Gastrocnemius medialis (tissue), 4 donors: ENCODE measurements at regions not wholly inside any gene's neighbourhood (a gene's known extent, or its start where the extent isn't known, plus 50 kb on each side); places are given as distances from the start of the nearest gene placed in this dataset.

Source experiments
- ATAC-seq, 2 donors: fragments of 150-250 bp; one replicate each; pipeline ENCODE4 v1.9.1; 2016
- DNase-seq, 2 donors: peaks; one replicate each; pipeline ENCODE4 v3.0.0-alpha.2; 2019
- H3K27ac ChIP-seq, 4 donors: fragments of 200-600 bp; sonication (generic); 1 replicate in 1 of 4; 2 replicates in 3 of 4; pipeline ENCODE4 v1.5.1; 2016 to 2018; ENCODE audit warnings: mild to moderate bottlenecking in 2 of 4, moderate library complexity in 1 of 4
- H3K27me3 ChIP-seq, 3 donors: fragments of 200-600 bp; sonication (generic) in 2 of 3; 1 replicate in 1 of 3; 2 replicates in 2 of 3; pipeline versions ENCODE4 v1.5.1 to v1.6.0; 2016 to 2019; ENCODE audit warnings: mild to moderate bottlenecking in 1 of 3, moderate library complexity in 1 of 3
- H3K36me3 ChIP-seq, 2 donors: fragments of 200-600 bp; sonication (generic) in 1 of 2; one replicate each; pipeline ENCODE4 v1.5.1; 2017 to 2018
- H3K4me1 ChIP-seq, 2 donors: fragments of 200-600 bp; sonication (generic) in 1 of 2; one replicate each; pipeline ENCODE4 v1.5.1; 2016 to 2017; ENCODE audit warnings: mild to moderate bottlenecking in 2 of 2
- H3K4me3 ChIP-seq, 4 donors: fragments of 200-600 bp; sonication (generic) in 3 of 4; 1 replicate in 1 of 4; 2 replicates in 3 of 4; pipeline ENCODE4 v1.5.1; 2016 to 2019; ENCODE audit warnings: mild to moderate bottlenecking in 2 of 4
- H3K9me3 ChIP-seq, 3 donors: fragments of 200-600 bp; sonication (generic) in 2 of 3; 1 replicate in 1 of 3; 2 replicates in 2 of 3; pipeline ENCODE4 v1.5.1; 2016 to 2019
- CTCF ChIP-seq, 5 experiments: fragments of 450-650 bp in 3 of 5; fragments of 200-600 bp in 2 of 5; sonication (generic) in 2 of 5; IDR thresholded peaks in 4 of 5; conservative IDR thresholded peaks in 1 of 5; 1 replicate in 4 of 5; 2 replicates in 1 of 5; pipeline ENCODE4 v1.5.1; 2016 to 2019; ENCODE audit warnings: antibody characterized with exemption in 5 of 5, mild to moderate bottlenecking in 3 of 5, moderate library complexity in 3 of 5
- POLR2A ChIP-seq, 2 donors: fragments of 450-650 bp; IDR thresholded peaks; one replicate each; pipeline ENCODE4 v1.6.1; 2017; ENCODE audit warnings: antibody characterized with exemption in 2 of 2, mild to moderate bottlenecking in 2 of 2, moderate library complexity in 2 of 2
- in situ Hi-C, 4 donors: fragments of 200-750 bp; cut with MboI; loops; one replicate each; pipeline versions ENCODE4 v1.15.0 to v1.8.0; 2017; ENCODE audit warnings: low sequenced_read_pairs in 4 of 4
- intact Hi-C: fragments of 100-400 bp; cut with DNase I; formaldehyde crosslinking; loops from one replicate; pipeline ENCODE4 v1.15.1; 2023; ENCODE audit warnings: low total_unique reads

- H3K27ac ChIP-seq: no peak overlapping the region
- no peak overlapping the region for H3K4me3 ChIP-seq
- intact Hi-C loops (no loop called here), in situ Hi-C loops (no loop called here)
- H3K9me3 ChIP-seq: no peaks in the 10 kb centered on the region
- H3K36me3 ChIP-seq: no peaks in the 10 kb centered on the region
- H3K4me1 ChIP-seq: no peaks in the 10 kb centered on the region
- no peak for ATAC-seq
- no peaks in the 10 kb centered on the region for H3K27me3 ChIP-seq
- no peak for DNase-seq
- no peak for TF ChIP-seq CTCF (IDR thresholded peaks at IDR 0.05 in 4 of 5, conservative IDR thresholded peaks at IDR 0.05 in 1 of 5)
- TF ChIP-seq POLR2A (IDR thresholded peaks at IDR 0.05): no peak
These were observed 1141.8 kb downstream of the PCDH17 start for GRCh38 chr13:58773280-58773859.

GRCh38 chr13:58782736-58783135 lies 1151.2 kb downstream of the PCDH17 start:
- Histone ChIP-seq H3K4me3 (no peak overlapping the region), H3K4me1 (no peaks in the 10 kb centered on the region), H3K36me3 (no peaks in the 10 kb centered on the region), H3K27ac (no peak overlapping the region), H3K27me3 (no peaks in the 10 kb centered on the region), H3K9me3 (no peaks in the 10 kb centered on the region)
- no peak for ATAC-seq
- intact Hi-C loops: no loop called here
- TF ChIP-seq CTCF (IDR thresholded peaks at IDR 0.05 in 4 of 5, conservative IDR thresholded peaks at IDR 0.05 in 1 of 5): no peak
- no peak for TF ChIP-seq POLR2A (IDR thresholded peaks at IDR 0.05)
- DNase-seq: no peak
- in situ Hi-C loops: no loop called here

GRCh38 chr13:58792854-58793253 lies 1161.3 kb downstream of the PCDH17 start:
- no peak for DNase-seq
- Histone ChIP-seq H3K4me3 (no peak overlapping the region), H3K9me3 (no peaks in the 10 kb centered on the region), H3K4me1 (no peaks in the 10 kb centered on the region), H3K27me3 (no peaks in the 10 kb centered on the region), H3K27ac (no peak overlapping the region), H3K36me3 (no peaks in the 10 kb centered on the region)
- ATAC-seq: no peak
- TF ChIP-seq CTCF (IDR thresholded peaks at IDR 0.05 in 4 of 5, conservative IDR thresholded peaks at IDR 0.05 in 1 of 5) (no peak), POLR2A (IDR thresholded peaks at IDR 0.05) (no peak)
- in situ Hi-C loops (no loop called here), intact Hi-C loops (no loop called here)

GRCh38 chr13:58795715-58796114 lies 1164.2 kb downstream of the PCDH17 start:
- no peak overlapping the region for H3K4me3 ChIP-seq
- H3K36me3 ChIP-seq: no peaks in the 10 kb centered on the region
- intact Hi-C loops (no loop called here), in situ Hi-C loops (no loop called here)
- no peak for DNase-seq
- H3K27ac ChIP-seq: no peak overlapping the region
- ATAC-seq: no peak
- no peaks in the 10 kb centered on the region for H3K9me3 ChIP-seq
- TF ChIP-seq POLR2A (IDR thresholded peaks at IDR 0.05) (no peak), CTCF (IDR thresholded peaks at IDR 0.05 in 4 of 5, conservative IDR thresholded peaks at IDR 0.05 in 1 of 5) (no peak)
- no peaks in the 10 kb centered on the region for H3K27me3 ChIP-seq
- H3K4me1 ChIP-seq: no peaks in the 10 kb centered on the region

- H3K27ac ChIP-seq: no peak overlapping the region
- no peaks in the 10 kb centered on the region for H3K9me3 ChIP-seq
- no peak overlapping the region for H3K4me3 ChIP-seq
- no peaks in the 10 kb centered on the region for H3K4me1 ChIP-seq
- H3K36me3 ChIP-seq: no peaks in the 10 kb centered on the region
- DNase-seq (no peak), ATAC-seq (no peak)
- intact Hi-C loops: no loop called here
- no peak for TF ChIP-seq CTCF (IDR thresholded peaks at IDR 0.05 in 4 of 5, conservative IDR thresholded peaks at IDR 0.05 in 1 of 5)
- TF ChIP-seq POLR2A (IDR thresholded peaks at IDR 0.05): no peak
- no peaks in the 10 kb centered on the region for H3K27me3 ChIP-seq
- in situ Hi-C loops: no loop called here
These were observed 1173.3 kb downstream of the PCDH17 start for GRCh38 chr13:58804832-58805231.
